Upper lobe of right lung (tissue), 1 donor: ENCODE measurements at regions not wholly inside any gene's neighbourhood (a gene's known extent, or its start where the extent isn't known, plus 50 kb on each side); places are given as distances from the start of the nearest gene placed in this dataset.

ENCODE experiments used
- ATAC-seq: fragments of 200-7000 bp; cut with Tn5 transposase; one replicate; pipeline ENCODE4 v1.9.1; 2020; ENCODE audit warnings: mild to moderate bottlenecking, moderate library complexity
- DNase-seq: peaks from one replicate; pipeline ENCODE4 v3.0.0-alpha.2; 2020
- H3K27ac ChIP-seq: fragments of 200-600 bp; one replicate; pipeline ENCODE4 v1.8.0; 2022
- H3K27me3 ChIP-seq: fragments of 200-600 bp; one replicate; pipeline ENCODE4 v1.8.0; 2022; ENCODE audit warnings: mild to moderate bottlenecking
- H3K36me3 ChIP-seq: fragments of 200-600 bp; one replicate; pipeline ENCODE4 v1.8.0; 2022
- H3K4me1 ChIP-seq: fragments of 200-600 bp; one replicate; pipeline ENCODE4 v1.8.0; 2022
- H3K4me3 ChIP-seq: fragments of 200-600 bp; one replicate; pipeline ENCODE4 v1.8.0; 2022; ENCODE audit warnings: mild to moderate bottlenecking
- H3K9me3 ChIP-seq: fragments of 200-600 bp; one replicate; pipeline ENCODE4 v1.8.0; 2022
- CTCF ChIP-seq: fragments of 200-600 bp; IDR thresholded peaks from one replicate; pipeline ENCODE4 v1.8.0; 2022; ENCODE audit warnings: antibody characterized with exemption
- intact Hi-C: fragments of 100-400 bp; cut with DNase I; formaldehyde crosslinking; loops from one replicate; pipeline ENCODE4 v1.11.0; 2022
- donor health status: DM: no; HTN: yes; CAD: no; lungs with severe emphysema.

GRCh38 chr2:143939626-143940330 lies 580.1 kb downstream of the ZEB2 start:
- H3K4me3 ChIP-seq = no peak overlapping the region
- no peak for ATAC-seq
- peaks cover 8% of the 10 kb centered on the region for H3K4me1 ChIP-seq
- peak overlapping the region; percentile 87 for H3K27ac ChIP-seq
- H3K27me3 ChIP-seq = peaks cover 9% of the 10 kb centered on the region
- intact Hi-C loops = no loop called here
- TF ChIP-seq CTCF = no peak
- no peaks in the 10 kb centered on the region for H3K9me3 ChIP-seq
- H3K36me3 ChIP-seq = no peaks in the 10 kb centered on the region
- no peak for DNase-seq

GRCh38 chr2:143937723-143938350 lies 582.1 kb downstream of the ZEB2 start:
- Histone ChIP-seq H3K4me3 (peak overlapping the region; percentile 52), H3K27ac (peak overlapping the region; percentile 87), H3K36me3 (no peaks in the 10 kb centered on the region), H3K9me3 (no peaks in the 10 kb centered on the region), H3K27me3 (peaks cover 9% of the 10 kb centered on the region), H3K4me1 (peaks cover 8% of the 10 kb centered on the region)
- no peak for TF ChIP-seq CTCF
- intact Hi-C loops = no loop called here
- ATAC-seq (no peak), DNase-seq (no peak)

- no peaks in the 10 kb centered on the region for H3K9me3 ChIP-seq
- peak; percentile 67 for DNase-seq
Observed at GRCh38 chr2:143936848-143937722, 582.8 kb downstream of the ZEB2 start.

GRCh38 chr2:143936538-143936847 lies 583.4 kb downstream of the ZEB2 start:
- peak overlapping the region; percentile 52 for H3K4me3 ChIP-seq
- H3K36me3 ChIP-seq = no peaks in the 10 kb centered on the region
- peaks cover 8% of the 10 kb centered on the region for H3K4me1 ChIP-seq
- intact Hi-C loops = no loop called here
- no peak for TF ChIP-seq CTCF
- no peak for DNase-seq
- H3K27ac ChIP-seq = peak overlapping the region; percentile 87
- no peaks in the 10 kb centered on the region for H3K9me3 ChIP-seq
- no peak for ATAC-seq
- H3K27me3 ChIP-seq = peaks cover 9% of the 10 kb centered on the region

More at GRCh38 chr2:143936848-143937722, 582.8 kb downstream of the ZEB2 start:
- Histone ChIP-seq H3K36me3 (no peaks in the 10 kb centered on the region), H3K4me3 (peak overlapping the region; percentile 52), H3K27ac (peak overlapping the region; percentile 87), H3K27me3 (peaks cover 9% of the 10 kb centered on the region), H3K4me1 (peaks cover 8% of the 10 kb centered on the region)
- ATAC-seq = peak; percentile 83
- intact Hi-C loops = no loop called here
- TF ChIP-seq CTCF = no peak

GRCh38 chr2:143935482-143935752 lies 584.5 kb downstream of the ZEB2 start:
- intact Hi-C loops = no loop called here
- ATAC-seq (no peak), DNase-seq (no peak)
- H3K4me1 ChIP-seq = peaks cover 8% of the 10 kb centered on the region
- peaks cover 9% of the 10 kb centered on the region for H3K27me3 ChIP-seq
- peak overlapping the region; percentile 52 for H3K4me3 ChIP-seq
- peak overlapping the region; percentile 87 for H3K27ac ChIP-seq
- no peak for TF ChIP-seq CTCF
- H3K9me3 ChIP-seq = no peaks in the 10 kb centered on the region
- H3K36me3 ChIP-seq = no peaks in the 10 kb centered on the region
